ENCODE measurements at regions not wholly inside any gene's neighbourhood (a gene's known extent, or its start where the extent isn't known, plus 50 kb on each side); places are given as distances from the start of the nearest gene placed in this dataset.

DNA sequence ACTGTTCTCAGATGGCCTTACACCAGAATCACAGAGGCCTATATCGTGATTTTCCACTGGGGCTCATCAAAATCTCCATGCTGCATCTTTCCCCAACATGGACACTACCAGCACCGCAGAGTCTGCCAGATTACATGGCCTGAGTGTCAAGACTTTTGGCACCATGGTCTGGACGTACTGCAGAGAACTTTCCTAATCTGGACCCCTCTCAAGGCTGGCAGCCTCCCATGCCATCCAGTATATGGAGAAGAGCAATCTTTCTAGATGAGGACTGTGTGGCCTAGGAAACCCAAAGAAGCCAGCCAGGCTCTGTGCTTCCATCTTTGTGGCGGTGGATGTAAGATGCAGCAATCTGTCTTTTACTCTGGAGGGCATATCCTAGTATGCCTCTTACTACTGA, 139.2 kb downstream of the ADAMTS15 start:
- Histone ChIP-seq H3K4me3 (ENCODE audit: low read depth in 2 of 2, low read length in 2 of 2) (no peak overlapping the region), H3K36me3 (ENCODE audit: control insufficient read depth, insufficient read depth, low read length) (no peaks in the 10 kb centered on the region), H3K9me3 (ENCODE audit: control insufficient read depth, insufficient read depth, low read depth, low read length) (0 out of 2 replicates have a peak, but pooled peaks cover 3% of the 10 kb centered on the region), H3K27ac (ENCODE audit: low read length) (no peak overlapping the region), H3K27me3 (ENCODE audit: control insufficient read depth, insufficient read depth, low read length) (no peaks in the 10 kb centered on the region), H3K4me1 (ENCODE audit: control insufficient read depth, insufficient read depth, low read length) (no peaks in the 10 kb centered on the region)
- intact Hi-C loops (cut with micrococcal nuclease; ENCODE audit: unreplicated experiment) = no loop called here
- POLR2A ChIA-PET = no interaction called here
- CTCF ChIA-PET = no interaction called here
- BruUV-seq (replicated peaks) = no TSS peak
- DNase-seq (ENCODE audit: low read depth, low spot score) (no peak), ATAC-seq (no peak)
- TF ChIP-seq CTCF (IDR thresholded peaks at IDR 0.05) = no peak
- no peak for TF ChIP-seq TCF7L2 (IDR thresholded peaks at IDR 0.05; ENCODE audit: low read depth, low read length)
- no peak for TF ChIP-seq POLR2AphosphoS5 (IDR thresholded peaks at IDR 0.05; ENCODE audit: low read depth, low read length)
- TF ChIP-seq, protein P1, sequence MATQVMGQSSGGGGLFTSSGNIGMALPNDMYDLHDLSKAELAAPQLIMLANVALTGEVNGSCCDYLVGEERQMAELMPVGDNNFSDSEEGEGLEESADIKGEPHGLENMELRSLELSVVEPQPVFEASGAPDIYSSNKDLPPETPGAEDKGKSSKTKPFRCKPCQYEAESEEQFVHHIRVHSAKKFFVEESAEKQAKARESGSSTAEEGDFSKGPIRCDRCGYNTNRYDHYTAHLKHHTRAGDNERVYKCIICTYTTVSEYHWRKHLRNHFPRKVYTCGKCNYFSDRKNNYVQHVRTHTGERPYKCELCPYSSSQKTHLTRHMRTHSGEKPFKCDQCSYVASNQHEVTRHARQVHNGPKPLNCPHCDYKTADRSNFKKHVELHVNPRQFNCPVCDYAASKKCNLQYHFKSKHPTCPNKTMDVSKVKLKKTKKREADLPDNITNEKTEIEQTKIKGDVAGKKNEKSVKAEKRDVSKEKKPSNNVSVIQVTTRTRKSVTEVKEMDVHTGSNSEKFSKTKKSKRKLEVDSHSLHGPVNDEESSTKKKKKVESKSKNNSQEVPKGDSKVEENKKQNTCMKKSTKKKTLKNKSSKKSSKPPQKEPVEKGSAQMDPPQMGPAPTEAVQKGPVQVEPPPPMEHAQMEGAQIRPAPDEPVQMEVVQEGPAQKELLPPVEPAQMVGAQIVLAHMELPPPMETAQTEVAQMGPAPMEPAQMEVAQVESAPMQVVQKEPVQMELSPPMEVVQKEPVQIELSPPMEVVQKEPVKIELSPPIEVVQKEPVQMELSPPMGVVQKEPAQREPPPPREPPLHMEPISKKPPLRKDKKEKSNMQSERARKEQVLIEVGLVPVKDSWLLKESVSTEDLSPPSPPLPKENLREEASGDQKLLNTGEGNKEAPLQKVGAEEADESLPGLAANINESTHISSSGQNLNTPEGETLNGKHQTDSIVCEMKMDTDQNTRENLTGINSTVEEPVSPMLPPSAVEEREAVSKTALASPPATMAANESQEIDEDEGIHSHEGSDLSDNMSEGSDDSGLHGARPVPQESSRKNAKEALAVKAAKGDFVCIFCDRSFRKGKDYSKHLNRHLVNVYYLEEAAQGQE (IDR thresholded peaks at IDR 0.05; ENCODE audit: insufficient read depth in 1 of 2, low read depth in 2 of 2, low read length in 1 of 2) = no peak
- no peak for TF ChIP-seq SIN3A (IDR thresholded peaks at IDR 0.05; ENCODE audit: borderline replicate concordance, insufficient read depth, low read depth, low read length)
- in situ Hi-C loops (cut with HindIII; ENCODE audit: low pct_unique_long_range_greater_than_20kb, low sequenced_read_pairs) = no loop called here

GRCh38 chr11:130588471-130588870, 140.0 kb downstream of the ADAMTS15 start:
- intact Hi-C loops (cut with micrococcal nuclease; ENCODE audit: unreplicated experiment) = no loop called here
- H3K27ac ChIP-seq (ENCODE audit: low read length) = no peak overlapping the region
- TF ChIP-seq POLR2AphosphoS5 (IDR thresholded peaks at IDR 0.05; ENCODE audit: low read depth, low read length) (no peak), SIN3A (IDR thresholded peaks at IDR 0.05; ENCODE audit: borderline replicate concordance, insufficient read depth, low read depth, low read length) (no peak), TCF7L2 (IDR thresholded peaks at IDR 0.05; ENCODE audit: low read depth, low read length) (no peak), CTCF (IDR thresholded peaks at IDR 0.05) (no peak)
- TF ChIP-seq, protein P1 (IDR thresholded peaks at IDR 0.05; ENCODE audit: insufficient read depth in 1 of 2, low read depth in 2 of 2, low read length in 1 of 2) = no peak
- POLR2A ChIA-PET = no interaction called here
- H3K36me3 ChIP-seq (ENCODE audit: control insufficient read depth, insufficient read depth, low read length) = no peaks in the 10 kb centered on the region
- H3K4me3 ChIP-seq (ENCODE audit: low read depth in 2 of 2, low read length in 2 of 2) = no peak overlapping the region
- no TSS peak for BruUV-seq (replicated peaks)
- H3K9me3 ChIP-seq (ENCODE audit: control insufficient read depth, insufficient read depth, low read depth, low read length) = 0 out of 2 replicates have a peak, but pooled peaks cover 3% of the 10 kb centered on the region
- ATAC-seq = no peak
- no peaks in the 10 kb centered on the region for H3K27me3 ChIP-seq (ENCODE audit: control insufficient read depth, insufficient read depth, low read length)
- DNase-seq (ENCODE audit: low read depth, low spot score) = no peak
- H3K4me1 ChIP-seq (ENCODE audit: control insufficient read depth, insufficient read depth, low read length) = no peaks in the 10 kb centered on the region
- in situ Hi-C loops (cut with HindIII; ENCODE audit: low pct_unique_long_range_greater_than_20kb, low sequenced_read_pairs) = no loop called here
- CTCF ChIA-PET = no interaction called here

Data from Panc1 (cell line).